ENCODE measurements at regions not wholly inside any gene's neighbourhood (a gene's known extent, or its start where the extent isn't known, plus 50 kb on each side); places are given as distances from the start of the nearest gene placed in this dataset.

- TF ChIP-seq REST (IDR thresholded peaks at IDR 0.05; ENCODE audit: borderline replicate concordance) (no peak), CTCF (IDR thresholded peaks at IDR 0.05; ENCODE audit: poor library complexity, severe bottlenecking) (no peak)
Measured at GRCh38 chr15:62894322-62895085, 148.0 kb upstream of the TPM1 start.
